ENCODE measurements at regions not wholly inside any gene's neighbourhood (a gene's known extent, or its start where the extent isn't known, plus 50 kb on each side); places are given as distances from the start of the nearest gene placed in this dataset.

GRCh38 chr6:10237298-10238038, 177.4 kb downstream of the TFAP2A start:
- no peak for DNase-seq

GRCh38 chr6:10235344-10235743, 179.5 kb downstream of the TFAP2A start:
- DNase-seq = peak; percentile 35

- DNase-seq = no peak
These were observed 184.3 kb downstream of the TFAP2A start for GRCh38 chr6:10230531-10230930.

GRCh38 chr6:10223841-10224240, 191.0 kb downstream of the TFAP2A start:
- no peak for DNase-seq

- no peak for DNase-seq
These were observed 193.7 kb downstream of the TFAP2A start for GRCh38 chr6:10221178-10221577.

GRCh38 chr6:10219510-10219909, 195.4 kb downstream of the TFAP2A start:
- no peak for DNase-seq

- DNase-seq = no peak
These were observed 197.8 kb downstream of the TFAP2A start for GRCh38 chr6:10217111-10217510.

- no peak for DNase-seq
These were observed 199.4 kb downstream of the TFAP2A start for GRCh38 chr6:10215326-10216110.

GRCh38 chr6:10210052-10210451, 204.8 kb downstream of the TFAP2A start:
- DNase-seq = no peak

- DNase-seq = no peak
These were observed 209.0 kb downstream of the TFAP2A start for GRCh38 chr6:10205892-10206291.

- DNase-seq = no peak
These were observed 209.8 kb downstream of the TFAP2A start for GRCh38 chr6:10205120-10205519.

GRCh38 chr6:10203651-10204050, 211.2 kb downstream of the TFAP2A start:
- DNase-seq = no peak

- DNase-seq = no peak
These were observed 212.3 kb downstream of the TFAP2A start for GRCh38 chr6:10202581-10202980.

- DNase-seq = no peak
These were observed 213.0 kb downstream of the TFAP2A start for GRCh38 chr6:10201606-10202510.

GRCh38 chr6:10196090-10196489, 218.8 kb downstream of the TFAP2A start:
- DNase-seq = no peak

- no peak for DNase-seq
These were observed 219.8 kb downstream of the TFAP2A start for GRCh38 chr6:10194816-10195672.

GRCh38 chr6:10193321-10193720, 221.6 kb downstream of the TFAP2A start:
- DNase-seq = no peak

- no peak for DNase-seq
These were observed 224.8 kb downstream of the TFAP2A start for GRCh38 chr6:10190042-10190441.

GRCh38 chr6:10184371-10185227, 230.3 kb downstream of the TFAP2A start:
- DNase-seq = peak; percentile 92

Data from renal pelvis (tissue), 1 donor.